ENCODE measurements at regions not wholly inside any gene's neighbourhood (a gene's known extent, or its start where the extent isn't known, plus 50 kb on each side); places are given as distances from the start of the nearest gene placed in this dataset.

- H3K27me3 ChIP-seq (ENCODE audit: control insufficient read depth in 2 of 2, insufficient read depth in 2 of 2, low read length in 2 of 2) = no peaks in the 10 kb centered on the region
- Mint-ChIP-seq H3K9me3 (peaks cover 2 to 23% (median 8%) of the 10 kb centered on the region in 7 donors), H3K36me3 (no peaks in the 10 kb centered on the region), H3K4me1 (no peaks in the 10 kb centered on the region), H3K27ac (no peak overlapping the region), H3K27me3 (ENCODE audit: low read depth in 3 of 3) (no peaks in the 10 kb centered on the region), H3K4me3 (no peak overlapping the region)
- intact Hi-C loops (cut with micrococcal nuclease) = no loop called here
- H3K9ac ChIP-seq (ENCODE audit: insufficient read depth, low read length, poor library complexity, severe bottlenecking) = no peak overlapping the region
- no peaks in the 10 kb centered on the region for H3K79me2 ChIP-seq (ENCODE audit: insufficient read depth, low read length)
- H3K36me3 ChIP-seq (replicated peaks in 1 of 2; ENCODE audit: control insufficient read depth in 1 of 2, insufficient read depth in 2 of 2, low read length in 2 of 2) = no peaks in the 10 kb centered on the region
- DNase-seq = no peak
- no peaks in the 10 kb centered on the region for H3K4me1 ChIP-seq (ENCODE audit: control insufficient read depth in 1 of 2, insufficient read depth in 2 of 2, low read length in 2 of 2)
- H3K4me2 ChIP-seq (replicated peaks; ENCODE audit: extremely low read depth, low read length, poor library complexity, severe bottlenecking) = no peak overlapping the region
- H2AFZ ChIP-seq (ENCODE audit: insufficient read depth, low read depth, low read length, poor library complexity, severe bottlenecking) = no peak overlapping the region
- peaks cover 0 to 11% of the 10 kb centered on the region in 2 donors for H3K9me3 ChIP-seq (replicated peaks in 1 of 2; ENCODE audit: control insufficient read depth in 1 of 2, insufficient read depth in 1 of 2, low read length in 2 of 2)
- no peaks in the 10 kb centered on the region for H4K20me1 ChIP-seq (ENCODE audit: insufficient read depth, low read length)
- no peak for TF ChIP-seq CTCF (IDR thresholded peaks at IDR 0.05)
- no peak overlapping the region for H3K27ac ChIP-seq (ENCODE audit: low read depth in 1 of 2, low read length in 2 of 2)
- no peak overlapping the region for H3K4me3 ChIP-seq (replicated peaks in 1 of 3; ENCODE audit: low read depth in 2 of 3, low read length in 3 of 3)
These were observed 644.3 kb upstream of the FSHR start for GRCh38 chr2:49798570-49798969.

DNA sequence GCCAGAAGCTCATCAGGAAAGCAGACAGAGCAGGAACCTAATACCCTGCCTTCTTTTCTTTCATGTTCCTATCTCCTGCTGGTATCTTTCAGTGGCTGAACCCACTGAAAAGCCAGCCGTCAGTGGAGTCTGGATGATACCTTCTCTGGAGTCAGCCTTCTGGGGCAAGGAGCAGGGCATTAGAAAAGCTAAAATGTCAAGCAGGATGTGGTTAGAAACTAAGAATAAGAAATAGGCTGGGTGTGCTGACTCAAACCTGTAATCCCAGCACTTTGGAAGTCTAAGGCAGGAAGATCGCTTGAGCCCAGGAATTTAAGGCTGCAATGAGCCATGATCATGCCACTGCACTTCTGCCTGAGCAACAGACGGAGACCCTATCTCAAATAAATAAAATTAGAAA, 642.0 kb upstream of the FSHR start:
- no peaks in the 10 kb centered on the region for H3K36me3 ChIP-seq (replicated peaks in 1 of 2; ENCODE audit: control insufficient read depth in 1 of 2, insufficient read depth in 2 of 2, low read length in 2 of 2)
- no peak overlapping the region for H3K27ac ChIP-seq (ENCODE audit: low read depth in 1 of 2, low read length in 2 of 2)
- H3K27ac Mint-ChIP-seq = no peak overlapping the region
- DNase-seq = no peak
- no peaks in the 10 kb centered on the region for H4K20me1 ChIP-seq (ENCODE audit: insufficient read depth, low read length)
- H3K36me3 Mint-ChIP-seq = no peaks in the 10 kb centered on the region
- peaks cover 0 to 4% of the 10 kb centered on the region in 2 donors for H3K9me3 ChIP-seq (replicated peaks in 1 of 2; ENCODE audit: control insufficient read depth in 1 of 2, insufficient read depth in 1 of 2, low read length in 2 of 2)
- H3K27me3 Mint-ChIP-seq (ENCODE audit: low read depth in 3 of 3) = no peaks in the 10 kb centered on the region
- H3K4me3 ChIP-seq (replicated peaks in 1 of 3; ENCODE audit: low read depth in 2 of 3, low read length in 3 of 3) = no peak overlapping the region
- no peaks in the 10 kb centered on the region for H3K4me1 Mint-ChIP-seq
- WGBS (ENCODE audit: insufficient coverage) = 86% methylated on average over 1 of the region's 3 CpGs
- peaks cover 2 to 7% (median 5%) of the 10 kb centered on the region in 7 donors for H3K9me3 Mint-ChIP-seq
- H3K9ac ChIP-seq (ENCODE audit: insufficient read depth, low read length, poor library complexity, severe bottlenecking) = no peak overlapping the region
- H3K79me2 ChIP-seq (ENCODE audit: insufficient read depth, low read length) = no peaks in the 10 kb centered on the region
- no peaks in the 10 kb centered on the region for H3K4me1 ChIP-seq (ENCODE audit: control insufficient read depth in 1 of 2, insufficient read depth in 2 of 2, low read length in 2 of 2)
- H3K27me3 ChIP-seq (ENCODE audit: control insufficient read depth in 2 of 2, insufficient read depth in 2 of 2, low read length in 2 of 2) = no peaks in the 10 kb centered on the region
- H2AFZ ChIP-seq (ENCODE audit: insufficient read depth, low read depth, low read length, poor library complexity, severe bottlenecking) = no peak overlapping the region
- intact Hi-C loops (cut with micrococcal nuclease) = no loop called here
- no peak overlapping the region for H3K4me3 Mint-ChIP-seq
- no peak for TF ChIP-seq CTCF (IDR thresholded peaks at IDR 0.05)
- no peak overlapping the region for H3K4me2 ChIP-seq (replicated peaks; ENCODE audit: extremely low read depth, low read length, poor library complexity, severe bottlenecking)

All from CD14-positive monocyte (primary cell).